IMR-90 (cell line): ENCODE measurements at regions not wholly inside any gene's neighbourhood (a gene's known extent, or its start where the extent isn't known, plus 50 kb on each side); places are given as distances from the start of the nearest gene placed in this dataset.

Source experiments
- ATAC-seq: fragments of 200-7000 bp; cut with Tn5 transposase; 2 replicates; pipeline ENCODE4 v1.9.1; 2020; ENCODE audit warnings: low read depth, mild to moderate bottlenecking, moderate library complexity
- BruUV-seq: library from RNA; stranded (reverse); fragments of 400-500 nt; replicated peaks from 2 replicates; lab custom pipeline; 2021; lab: Mats Ljungman, UMichigan
- CTCF ChIA-PET: fragments of 300-600 bp; formaldehyde crosslinking; extraction: SDS; loops from one replicate; lab custom pipeline; 2021; ENCODE audit warnings: antibody characterized with exemption; lab: Yijun Ruan, JAX
- POLR2A ChIA-PET: fragments of 300-600 bp; sonication (Branson Sonifier 250); formaldehyde crosslinking; loops from one replicate; lab custom pipeline; 2022; ENCODE audit warnings: antibody characterized with exemption; ENCODE audit not compliant: unreplicated experiment; lab: Charles Lee
- DNase-seq: peaks from one replicate; pipeline ENCODE4 v3.0.0; 2013
- H2AFZ ChIP-seq: replicated peaks from 2 replicates; pipeline ENCODE3; 2013; ENCODE audit warnings: low read length, mild to moderate bottlenecking; ENCODE audit not compliant: poor library complexity
- H2AK5ac ChIP-seq: 2 replicates; pipeline ENCODE4 v1.6.1; 2013; ENCODE audit warnings: low read depth, low read length, inconsistent platforms
- H2AK9ac ChIP-seq: replicated peaks from 2 replicates; pipeline ENCODE3; 2013; ENCODE audit warnings: mild to moderate bottlenecking, low read depth, low read length, moderate library complexity; ENCODE audit not compliant: poor library complexity
- H2BK120ac ChIP-seq: 2 replicates; pipeline ENCODE4 v1.6.1; 2013; ENCODE audit warnings: low read depth, low read length, inconsistent platforms
- H2BK15ac ChIP-seq: 3 replicates; pipeline ENCODE4 v1.6.1; 2013; ENCODE audit warnings: low read depth, low read length, inconsistent platforms
- H2BK20ac ChIP-seq: 2 replicates; pipeline ENCODE4 v1.6.1; 2013; ENCODE audit warnings: low read depth, mild to moderate bottlenecking, inconsistent platforms, low read length, moderate library complexity
- H2BK5ac ChIP-seq: 2 replicates; pipeline ENCODE4 v1.6.1; 2013; ENCODE audit warnings: mild to moderate bottlenecking, low read depth, low read length, inconsistent platforms; ENCODE audit not compliant: poor library complexity, severe bottlenecking
- H3K14ac ChIP-seq: replicated peaks from 2 replicates; pipeline ENCODE4 v1.6.1; 2013; ENCODE audit warnings: low read depth, low read length, inconsistent platforms
- H3K18ac ChIP-seq: 2 replicates; pipeline ENCODE4 v1.6.1; 2013; ENCODE audit warnings: low read depth, low read length, control low read depth
- H3K23ac ChIP-seq: 2 replicates; pipeline ENCODE4 v1.6.1; 2013; ENCODE audit warnings: low read depth, low read length, inconsistent platforms
- H3K27ac ChIP-seq: 2 replicates; pipeline ENCODE4 v1.5.1; 2013; ENCODE audit warnings: mild to moderate bottlenecking, control low read depth, low read length; ENCODE audit not compliant: insufficient read depth
- H3K27me3 ChIP-seq: 2 replicates; pipeline ENCODE4 v1.6.1; 2013; ENCODE audit warnings: low read length; ENCODE audit not compliant: control insufficient read depth, insufficient read depth
- H3K36me3 ChIP-seq: 2 replicates; pipeline ENCODE4 v1.6.1; 2013; ENCODE audit warnings: low read length, mixed read lengths; ENCODE audit not compliant: control insufficient read depth, insufficient read depth
- H3K4ac ChIP-seq: 2 replicates; pipeline ENCODE4 v1.6.1; 2013; ENCODE audit warnings: low read depth, low read length, inconsistent platforms
- H3K4me1 ChIP-seq: 2 replicates; pipeline ENCODE4 v1.6.1; 2013; ENCODE audit warnings: low read length, mixed read lengths; ENCODE audit not compliant: control insufficient read depth, insufficient read depth
- H3K4me2 ChIP-seq: 2 replicates; pipeline ENCODE4 v1.6.1; 2013; ENCODE audit warnings: low read depth, mild to moderate bottlenecking, control low read depth, low read length, moderate library complexity
- H3K4me3 ChIP-seq: 2 replicates; pipeline ENCODE4 v1.5.1; 2013; ENCODE audit warnings: low read depth, mild to moderate bottlenecking, control low read depth, low read length, moderate library complexity; ENCODE audit not compliant: insufficient read depth
- H3K56ac ChIP-seq: 2 replicates; pipeline ENCODE4 v1.6.1; 2013; ENCODE audit warnings: low read length, inconsistent platforms; ENCODE audit not compliant: insufficient read depth; ENCODE audit errors: extremely low read depth
- H3K79me1 ChIP-seq, 2 experiments: 2 replicates each; pipeline ENCODE4 v1.6.1; 2013; ENCODE audit warnings: low read length in 2 of 2, inconsistent platforms in 1 of 2, low read depth in 1 of 2
- H3K9ac ChIP-seq: 2 replicates; pipeline ENCODE4 v1.6.1; 2013; ENCODE audit warnings: low read depth, low read length, control low read depth
- H3K9me1 ChIP-seq: 2 replicates; pipeline ENCODE4 v1.6.1; 2013; ENCODE audit warnings: low read length, inconsistent platforms; ENCODE audit not compliant: insufficient read depth
- H3K9me3 ChIP-seq: 2 replicates; pipeline ENCODE4 v1.6.1; 2013; ENCODE audit warnings: low read length; ENCODE audit not compliant: control insufficient read depth, insufficient read depth
- H4K20me1 ChIP-seq: 2 replicates; pipeline ENCODE4 v1.6.1; 2013; ENCODE audit warnings: low read length, inconsistent platforms; ENCODE audit not compliant: insufficient read depth
- H4K5ac ChIP-seq: 2 replicates; pipeline ENCODE4 v1.6.1; 2013; ENCODE audit warnings: mild to moderate bottlenecking, low read depth, low read length, control low read depth
- H4K8ac ChIP-seq, 2 experiments: 2 replicates each; pipeline ENCODE4 v1.6.1; 2013; ENCODE audit warnings: low read depth in 2 of 2, low read length in 2 of 2, control low read depth in 1 of 2, inconsistent platforms in 1 of 2
- H4K91ac ChIP-seq: 2 replicates; pipeline ENCODE4 v1.6.1; 2013; ENCODE audit warnings: low read depth, low read length, inconsistent platforms; ENCODE audit not compliant: insufficient read depth
- BHLHE40 ChIP-seq: fragments of 150-350 bp; IDR thresholded peaks from 2 replicates; pipeline ENCODE4 v1.6.1; 2016; ENCODE audit warnings: mild to moderate bottlenecking, low read depth, low read length
- CEBPB ChIP-seq: IDR thresholded peaks from 2 replicates; pipeline ENCODE4 v1.6.1; 2012; ENCODE audit warnings: low read depth, low read length, improper control_type of control experiment
- CHD1 ChIP-seq: IDR thresholded peaks from 2 replicates; pipeline ENCODE4 v1.6.1; 2012; ENCODE audit warnings: low read depth, low read length, improper control_type of control experiment
- FOS ChIP-seq: fragments of 150-350 bp; IDR thresholded peaks from 2 replicates; pipeline ENCODE4 v1.6.1; 2016; ENCODE audit warnings: low read depth, low read length
- MAFK ChIP-seq: IDR thresholded peaks from 2 replicates; pipeline ENCODE4 v1.6.1; 2012; ENCODE audit warnings: low read depth, low read length, improper control_type of control experiment
- MAZ ChIP-seq: IDR thresholded peaks from 2 replicates; pipeline ENCODE4 v1.6.1; 2012; ENCODE audit warnings: low read depth, mild to moderate bottlenecking, low read length, improper control_type of control experiment, moderate library complexity, borderline replicate concordance
- MXI1 ChIP-seq: IDR thresholded peaks from 2 replicates; pipeline ENCODE4 v1.6.1; 2012; ENCODE audit warnings: low read depth, mild to moderate bottlenecking, low read length, moderate library complexity, borderline replicate concordance
- NFE2L2 ChIP-seq: fragments of 150-350 bp; IDR thresholded peaks from 2 replicates; pipeline ENCODE4 v1.6.1; 2016; ENCODE audit warnings: low read depth, mild to moderate bottlenecking, low read length
- POLR2A ChIP-seq: IDR thresholded peaks from 2 replicates; pipeline ENCODE4 v1.6.1; 2012; ENCODE audit warnings: mild to moderate bottlenecking, low read depth, low read length
- RAD21 ChIP-seq: IDR thresholded peaks from 2 replicates; pipeline ENCODE4 v1.6.1; 2012; ENCODE audit warnings: low read length, improper control_type of control experiment
- RCOR1 ChIP-seq: IDR thresholded peaks from 2 replicates; pipeline ENCODE4 v1.6.1; 2012; ENCODE audit warnings: mild to moderate bottlenecking, low read length, improper control_type of control experiment; ENCODE audit not compliant: insufficient replicate concordance
- RFX5 ChIP-seq: IDR thresholded peaks from 2 replicates; pipeline ENCODE4 v1.8.0; 2012; ENCODE audit warnings: low read depth, mild to moderate bottlenecking, low read length, moderate library complexity
- WGBS, 2 experiments: methylation state at CpG; one replicate each; pipeline versions ENCODE4 v1.1.5 to v1.1.7; 2013; ENCODE audit warnings: missing lambda C conversion rate in 2 of 2; ENCODE audit not compliant: insufficient read length in 1 of 2; ENCODE audit errors: extremely low coverage in 2 of 2; 5-methylcytosine and 5-hydroxymethylcytosine counted together
- dilution Hi-C: fragments of 300-500 bp; cut with HindIII; formaldehyde crosslinking; loops from one replicate; pipeline ENCODE4 v1.14.3; 2018; ENCODE audit warnings: low sequenced_read_pairs; ENCODE audit not compliant: unreplicated experiment
- in situ Hi-C: fragments of 300-500 bp; cut with MboI; formaldehyde crosslinking; loops from 3 replicates; pipeline ENCODE4 v1.14.3; 2019; ENCODE audit warnings: low sequenced_read_pairs, inconsistent platforms, mixed read lengths
- intact Hi-C: fragments of 100-400 bp; cut with micrococcal nuclease; formaldehyde crosslinking; loops from 2 replicates; pipeline ENCODE4 v1.10.0; 2022
- TF ChIP-seq, protein P1 (sequence below): fragments of 150-350 bp; IDR thresholded peaks from 2 replicates; pipeline ENCODE4 v1.6.1; 2017; ENCODE audit warnings: mild to moderate bottlenecking, antibody characterized with exemption, low read length, low read depth
- TF ChIP-seq, protein P2 (sequence below): conservative IDR thresholded peaks from 2 replicates; pipeline ENCODE4 v1.5.1; 2012; ENCODE audit warnings: mild to moderate bottlenecking, low read depth, low read length, improper control_type of control experiment

DNA sequence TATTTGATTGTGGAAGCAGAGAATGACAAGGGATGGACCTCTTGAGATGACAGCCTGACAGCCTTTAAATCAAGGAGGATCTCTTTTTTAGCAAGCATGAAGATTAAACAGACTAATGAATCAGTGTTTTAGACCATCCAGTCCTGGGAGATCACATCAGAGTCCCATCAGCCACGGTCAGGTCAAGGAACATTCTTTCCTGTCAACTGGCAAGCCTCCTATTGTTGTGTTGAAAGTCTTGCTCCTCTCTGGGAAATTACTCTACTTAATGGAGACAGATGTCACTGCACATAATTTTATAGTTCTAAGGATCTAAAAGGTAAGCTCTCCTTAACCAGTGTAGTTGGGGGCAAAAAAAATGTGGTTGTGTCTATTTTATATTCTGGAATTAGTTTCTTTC lies 469.0 kb downstream of the TMEM182 start:
- intact Hi-C loops, result no loop called here
- ChIA-PET POLR2A (no interaction called here), CTCF (no interaction called here)
- no TSS peak for BruUV-seq
- no peak overlapping the region for H2AK5ac ChIP-seq
- H4K8ac ChIP-seq, result no peak overlapping the region
- in situ Hi-C loops, result no loop called here
- no peaks in the 10 kb centered on the region for H3K27me3 ChIP-seq
- no CpG with 5 or more reads among the region's 1 CpG for WGBS, 2 experiments
- no peak overlapping the region for H4K91ac ChIP-seq
- no peak overlapping the region for H2BK20ac ChIP-seq
- no peak overlapping the region for H3K4me3 ChIP-seq
- no peaks in the 10 kb centered on the region for H4K20me1 ChIP-seq
- dilution Hi-C loops, result no loop called here
- H2BK15ac ChIP-seq, result no peak overlapping the region
- 0 out of 2 replicates have a peak, but pooled peaks cover 3% of the 10 kb centered on the region for H3K9me3 ChIP-seq
- TF ChIP-seq CEBPB (no peak), RAD21 (no peak), NFE2L2 (no peak), BHLHE40 (no peak), RCOR1 (no peak), MAFK (no peak), MAZ (no peak), CHD1 (no peak), RFX5 (no peak), POLR2A (no peak), MXI1 (no peak), FOS (no peak)
- TF ChIP-seq, protein P1, sequence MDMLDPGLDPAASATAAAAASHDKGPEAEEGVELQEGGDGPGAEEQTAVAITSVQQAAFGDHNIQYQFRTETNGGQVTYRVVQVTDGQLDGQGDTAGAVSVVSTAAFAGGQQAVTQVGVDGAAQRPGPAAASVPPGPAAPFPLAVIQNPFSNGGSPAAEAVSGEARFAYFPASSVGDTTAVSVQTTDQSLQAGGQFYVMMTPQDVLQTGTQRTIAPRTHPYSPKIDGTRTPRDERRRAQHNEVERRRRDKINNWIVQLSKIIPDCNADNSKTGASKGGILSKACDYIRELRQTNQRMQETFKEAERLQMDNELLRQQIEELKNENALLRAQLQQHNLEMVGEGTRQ, result no peak
- TF ChIP-seq, protein P2, sequence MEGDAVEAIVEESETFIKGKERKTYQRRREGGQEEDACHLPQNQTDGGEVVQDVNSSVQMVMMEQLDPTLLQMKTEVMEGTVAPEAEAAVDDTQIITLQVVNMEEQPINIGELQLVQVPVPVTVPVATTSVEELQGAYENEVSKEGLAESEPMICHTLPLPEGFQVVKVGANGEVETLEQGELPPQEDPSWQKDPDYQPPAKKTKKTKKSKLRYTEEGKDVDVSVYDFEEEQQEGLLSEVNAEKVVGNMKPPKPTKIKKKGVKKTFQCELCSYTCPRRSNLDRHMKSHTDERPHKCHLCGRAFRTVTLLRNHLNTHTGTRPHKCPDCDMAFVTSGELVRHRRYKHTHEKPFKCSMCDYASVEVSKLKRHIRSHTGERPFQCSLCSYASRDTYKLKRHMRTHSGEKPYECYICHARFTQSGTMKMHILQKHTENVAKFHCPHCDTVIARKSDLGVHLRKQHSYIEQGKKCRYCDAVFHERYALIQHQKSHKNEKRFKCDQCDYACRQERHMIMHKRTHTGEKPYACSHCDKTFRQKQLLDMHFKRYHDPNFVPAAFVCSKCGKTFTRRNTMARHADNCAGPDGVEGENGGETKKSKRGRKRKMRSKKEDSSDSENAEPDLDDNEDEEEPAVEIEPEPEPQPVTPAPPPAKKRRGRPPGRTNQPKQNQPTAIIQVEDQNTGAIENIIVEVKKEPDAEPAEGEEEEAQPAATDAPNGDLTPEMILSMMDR, result no peak
- no peak overlapping the region for H2BK120ac ChIP-seq
- no peaks in the 10 kb centered on the region for H3K79me1 ChIP-seq
- H3K4me1 ChIP-seq, result no peaks in the 10 kb centered on the region
- no peak overlapping the region for H2AK9ac ChIP-seq
- H3K4ac ChIP-seq, result no peak overlapping the region
- no peak overlapping the region for H3K23ac ChIP-seq
- no peak overlapping the region for H2AFZ ChIP-seq
- H3K14ac ChIP-seq, result no peak overlapping the region
- no peaks in the 10 kb centered on the region for H3K36me3 ChIP-seq
- ATAC-seq, result no peak
- no peak overlapping the region for H3K9ac ChIP-seq
- DNase-seq, result no peak
- H2BK5ac ChIP-seq, result no peak overlapping the region
- H3K9me1 ChIP-seq, result no peaks in the 10 kb centered on the region
- H3K4me2 ChIP-seq, result no peak overlapping the region
- no peak overlapping the region for H3K27ac ChIP-seq
- no peak overlapping the region for H3K56ac ChIP-seq
- H3K18ac ChIP-seq, result no peak overlapping the region
- no peak overlapping the region for H4K5ac ChIP-seq
